Fibroblast of lung (primary cell): ENCODE measurements at regions not wholly inside any gene's neighbourhood (a gene's known extent, or its start where the extent isn't known, plus 50 kb on each side); places are given as distances from the start of the nearest gene placed in this dataset.

Experiments
- EZH2 ChIP-seq: IDR thresholded peaks from 2 replicates; pipeline ENCODE4 v1.5.1; 2012; ENCODE audit warnings: low read length, control low read depth, mild to moderate bottlenecking; ENCODE audit errors: missing control alignments
- TF ChIP-seq, protein P1 (sequence below), 2 donors: IDR thresholded peaks in 1 of 2; conservative IDR thresholded peaks in 1 of 2; 1 replicate in 1 of 2; 2 replicates in 1 of 2; pipeline ENCODE4 v1.5.1; 2011 to 2012; ENCODE audit warnings: low read length in 2 of 2, control low read depth in 1 of 2, inconsistent platforms in 1 of 2, low read depth in 1 of 2, mild to moderate bottlenecking in 1 of 2

DNA sequence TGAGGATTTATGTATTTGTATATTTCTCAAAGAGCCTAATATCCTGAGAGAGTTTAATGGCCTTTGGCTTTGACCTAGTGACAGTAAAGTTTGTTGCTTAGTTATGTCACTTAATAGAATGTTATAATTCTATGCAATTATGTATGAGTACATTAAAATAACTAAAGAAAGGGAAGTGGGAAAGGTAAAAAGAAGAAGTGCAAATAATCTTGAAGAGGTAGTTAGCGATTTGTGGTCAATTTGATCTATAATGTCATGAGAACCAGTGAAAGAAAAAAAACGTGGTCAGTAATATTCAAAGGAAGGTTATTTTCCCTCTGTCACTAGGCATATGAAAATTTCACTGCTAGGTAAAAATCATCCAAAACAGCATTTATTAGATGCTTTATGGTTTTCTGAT is 143.4 kb upstream of the LSM8 start:
- TF ChIP-seq, protein P1, sequence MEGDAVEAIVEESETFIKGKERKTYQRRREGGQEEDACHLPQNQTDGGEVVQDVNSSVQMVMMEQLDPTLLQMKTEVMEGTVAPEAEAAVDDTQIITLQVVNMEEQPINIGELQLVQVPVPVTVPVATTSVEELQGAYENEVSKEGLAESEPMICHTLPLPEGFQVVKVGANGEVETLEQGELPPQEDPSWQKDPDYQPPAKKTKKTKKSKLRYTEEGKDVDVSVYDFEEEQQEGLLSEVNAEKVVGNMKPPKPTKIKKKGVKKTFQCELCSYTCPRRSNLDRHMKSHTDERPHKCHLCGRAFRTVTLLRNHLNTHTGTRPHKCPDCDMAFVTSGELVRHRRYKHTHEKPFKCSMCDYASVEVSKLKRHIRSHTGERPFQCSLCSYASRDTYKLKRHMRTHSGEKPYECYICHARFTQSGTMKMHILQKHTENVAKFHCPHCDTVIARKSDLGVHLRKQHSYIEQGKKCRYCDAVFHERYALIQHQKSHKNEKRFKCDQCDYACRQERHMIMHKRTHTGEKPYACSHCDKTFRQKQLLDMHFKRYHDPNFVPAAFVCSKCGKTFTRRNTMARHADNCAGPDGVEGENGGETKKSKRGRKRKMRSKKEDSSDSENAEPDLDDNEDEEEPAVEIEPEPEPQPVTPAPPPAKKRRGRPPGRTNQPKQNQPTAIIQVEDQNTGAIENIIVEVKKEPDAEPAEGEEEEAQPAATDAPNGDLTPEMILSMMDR (conservative IDR thresholded peaks at IDR 0.05 in 1 of 2, IDR thresholded peaks at IDR 0.05 in 1 of 2; ENCODE audit: low read depth in 1 of 2, low read length in 2 of 2), result no peak
- no peak for TF ChIP-seq EZH2
